T47D (cell line): ENCODE measurements at regions not wholly inside any gene's neighbourhood (a gene's known extent, or its start where the extent isn't known, plus 50 kb on each side); places are given as distances from the start of the nearest gene placed in this dataset.
A peak's percentile ranks its signal among the peaks of the same experiment; 100 is the strongest.

Source experiments
- DNase-seq, 2 experiments: peaks; one replicate each; pipeline versions ENCODE4 v3.0.0 to v3.0.0-alpha.2; 2011 to 2012; ENCODE audit warnings: low read depth in 1 of 2, low spot score in 1 of 2
- JUND ChIP-seq: IDR thresholded peaks from 2 replicates; pipeline ENCODE4 v1.6.1; 2012; ENCODE audit warnings: low read depth
- in situ Hi-C: cut with HindIII; loops from 2 replicates; pipeline ENCODE4 v1.10.0; 2016; ENCODE audit warnings: low sequenced_read_pairs, low pct_unique_long_range_greater_than_20kb

GRCh38 chr5:135643881-135644766 is 65.3 kb upstream of the CXCL14 start:
- no peak for DNase-seq
- TF ChIP-seq JUND, result peak; percentile 24; the same call in 1 of the 2 replicates
- in situ Hi-C loops, result no loop called here

- in situ Hi-C loops, result no loop called here
- TF ChIP-seq JUND, result no peak
- DNase-seq, result no peak
Observed at GRCh38 chr5:135642934-135643333, 64.1 kb upstream of the CXCL14 start.

- TF ChIP-seq JUND, result no peak
- DNase-seq, result no peak
- in situ Hi-C loops, result no loop called here
Observed at GRCh38 chr5:135642488-135642870, 63.7 kb upstream of the CXCL14 start.

- in situ Hi-C loops, result no loop called here
- peak in 1 of 2 experiments; percentile 87 for DNase-seq
- TF ChIP-seq JUND, result peak; percentile 65; the same call in 1 of the 2 replicates
Observed at GRCh38 chr5:135641734-135642487, 63.1 kb upstream of the CXCL14 start.

GRCh38 chr5:135641319-135641718 is 62.5 kb upstream of the CXCL14 start:
- in situ Hi-C loops, result no loop called here
- no peak for TF ChIP-seq JUND
- DNase-seq, result peak in 1 of 2 experiments; percentile 53

GRCh38 chr5:135635451-135635850 is 56.7 kb upstream of the CXCL14 start:
- no peak for TF ChIP-seq JUND
- no peak for DNase-seq
- in situ Hi-C loops, result no loop called here

GRCh38 chr5:135632798-135633197 is 54.0 kb upstream of the CXCL14 start:
- TF ChIP-seq JUND, result no peak
- DNase-seq, result no peak
- in situ Hi-C loops, result no loop called here

GRCh38 chr5:135631391-135631790 is 52.6 kb upstream of the CXCL14 start:
- no peak for TF ChIP-seq JUND
- in situ Hi-C loops, result no loop called here

GRCh38 chr5:135629666-135630065 is 50.9 kb upstream of the CXCL14 start:
- TF ChIP-seq JUND, result no peak
- no peak for DNase-seq
- in situ Hi-C loops, result no loop called here

More at GRCh38 chr5:135631391-135631790, 52.6 kb upstream of the CXCL14 start:
- DNase-seq, result no peak

- TF ChIP-seq JUND, result no peak
- in situ Hi-C loops, result no loop called here
- peak in 1 of 2 experiments; percentile 83 for DNase-seq
Observed at GRCh38 chr5:135628771-135629563, 50.2 kb upstream of the CXCL14 start.
